ENCODE measurements at regions not wholly inside any gene's neighbourhood (a gene's known extent, or its start where the extent isn't known, plus 50 kb on each side); places are given as distances from the start of the nearest gene placed in this dataset.
"Not testable (repeated sequence)": the region's sequence is repeated elsewhere in the genome, so short reads cannot be mapped to it uniquely, and the experiment has no call there.

DNA sequence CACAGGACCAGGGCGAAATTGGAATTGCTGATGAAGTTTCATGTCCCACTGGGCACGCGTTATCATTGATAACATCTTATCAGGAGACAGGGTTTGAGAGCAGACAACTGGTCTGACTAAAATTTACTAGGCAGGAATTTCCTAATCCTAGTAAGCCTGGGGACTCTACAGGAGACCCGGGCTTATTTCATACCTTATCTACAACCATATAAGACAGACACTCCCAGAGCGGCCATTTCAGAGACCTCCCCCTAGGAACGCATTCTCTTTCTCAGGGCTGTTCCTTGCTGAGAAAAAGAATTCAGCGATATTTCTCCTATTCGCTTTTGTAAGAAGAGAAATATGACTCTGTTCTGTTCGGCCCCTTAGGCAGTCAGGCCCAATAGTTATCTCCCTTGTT is 193.7 kb upstream of the DTNA start:
- intact Hi-C loops (cut with micrococcal nuclease; ENCODE audit: unreplicated experiment); H3K9me3 ChIP-seq (ENCODE audit: low read length); H3K4me3 ChIP-seq (replicated peaks in 1 of 3; ENCODE audit: insufficient read depth in 1 of 3, low read depth in 2 of 3, low read length in 3 of 3); POLR2A ChIA-PET; H3K79me2 ChIP-seq (ENCODE audit: insufficient read depth, low read length); DNase-seq (ENCODE audit: low spot score); BruUV-seq (replicated peaks); H4K20me1 ChIP-seq (ENCODE audit: insufficient read depth, low read length); H3K27me3 ChIP-seq (ENCODE audit: control insufficient read depth in 1 of 2, insufficient read depth in 2 of 2, low read length in 2 of 2); H3K9ac ChIP-seq (ENCODE audit: insufficient read depth, low read depth, low read length); H3K27ac ChIP-seq (ENCODE audit: extremely low read length, insufficient read depth, low read length); CTCF ChIA-PET (ENCODE audit: low intra/inter-chr PET ratio, low total read pairs); H3K4me1 ChIP-seq (ENCODE audit: insufficient read depth, low read length); H2AFZ ChIP-seq (ENCODE audit: low read length); H3K4me2 ChIP-seq (ENCODE audit: low read depth, low read length); FAIRE-seq; H3K36me3 ChIP-seq (replicated peaks in 1 of 2; ENCODE audit: control insufficient read depth in 1 of 2, insufficient read depth in 2 of 2, low read length in 2 of 2); in situ Hi-C loops (cut with HindIII; ENCODE audit: extremely low pct_ligation_motif_present, low pct_unique_long_range_greater_than_20kb); ATAC-seq: not testable (repeated sequence)
- WGBS (ENCODE audit: low lambda C conversion rate): 79% methylated on average over 9 of the region's 9 CpGs

DNA sequence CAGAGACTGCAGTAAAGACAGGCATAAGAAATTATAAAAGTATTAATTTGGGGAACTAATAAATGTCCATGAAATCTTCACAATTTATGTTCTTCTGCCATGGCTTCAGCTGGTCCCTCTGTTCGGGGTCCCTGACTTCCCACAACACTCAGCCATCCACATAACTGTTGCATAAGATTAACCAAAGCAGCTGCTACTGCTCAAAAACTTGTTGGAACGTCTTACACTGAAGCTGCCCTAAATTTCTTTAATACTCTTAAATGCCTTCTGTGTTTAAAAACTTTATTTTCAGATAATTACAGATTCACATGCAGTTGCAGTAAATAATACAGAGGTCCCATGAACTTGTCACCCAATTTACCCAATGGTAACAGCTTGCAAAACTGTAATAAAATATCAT is 193.1 kb upstream of the DTNA start:
- H4K20me1 ChIP-seq (ENCODE audit: insufficient read depth, low read length); H3K4me2 ChIP-seq (ENCODE audit: low read depth, low read length); H3K9me3 ChIP-seq (ENCODE audit: low read length); H3K27ac ChIP-seq (ENCODE audit: extremely low read length, insufficient read depth, low read length); BruUV-seq (replicated peaks); H3K79me2 ChIP-seq (ENCODE audit: insufficient read depth, low read length); H2AFZ ChIP-seq (ENCODE audit: low read length); DNase-seq (ENCODE audit: low spot score); H3K27me3 ChIP-seq (ENCODE audit: control insufficient read depth in 1 of 2, insufficient read depth in 2 of 2, low read length in 2 of 2); FAIRE-seq; H3K36me3 ChIP-seq (replicated peaks in 1 of 2; ENCODE audit: control insufficient read depth in 1 of 2, insufficient read depth in 2 of 2, low read length in 2 of 2); POLR2A ChIA-PET; intact Hi-C loops (cut with micrococcal nuclease; ENCODE audit: unreplicated experiment); H3K9ac ChIP-seq (ENCODE audit: insufficient read depth, low read depth, low read length); H3K4me1 ChIP-seq (ENCODE audit: insufficient read depth, low read length); ATAC-seq; H3K4me3 ChIP-seq (replicated peaks in 1 of 3; ENCODE audit: insufficient read depth in 1 of 3, low read depth in 2 of 3, low read length in 3 of 3); CTCF ChIA-PET (ENCODE audit: low intra/inter-chr PET ratio, low total read pairs); in situ Hi-C loops (cut with HindIII; ENCODE audit: extremely low pct_ligation_motif_present, low pct_unique_long_range_greater_than_20kb): not testable (repeated sequence)
- 82% methylated on average over 2 of the region's 2 CpGs for WGBS (ENCODE audit: low lambda C conversion rate)

DNA sequence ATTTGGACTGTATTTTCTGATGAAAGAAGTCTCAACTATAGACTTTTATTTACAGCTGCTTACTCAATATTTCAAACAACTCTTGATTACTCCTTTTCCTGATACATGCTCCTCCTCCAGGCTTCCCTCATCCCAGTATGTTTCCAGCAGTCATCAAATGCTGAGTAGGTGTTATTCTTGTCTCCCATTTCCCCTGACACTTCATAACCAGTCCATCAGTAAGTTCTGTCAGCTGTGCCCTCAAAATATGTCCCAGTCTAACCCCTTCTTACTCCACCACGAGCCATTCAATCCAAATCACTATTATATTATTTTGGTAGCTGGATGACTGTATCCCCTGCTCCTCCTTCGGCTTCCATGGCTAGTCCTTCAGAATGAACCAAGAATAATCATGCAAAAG is 189.1 kb upstream of the DTNA start:
- no peak overlapping the region for H2AFZ ChIP-seq (ENCODE audit: low read length)
- CTCF ChIA-PET (ENCODE audit: low intra/inter-chr PET ratio, low total read pairs): no interaction called here
- ATAC-seq: no peak
- in situ Hi-C loops (cut with HindIII; ENCODE audit: extremely low pct_ligation_motif_present, low pct_unique_long_range_greater_than_20kb) (no loop called here), intact Hi-C loops (cut with micrococcal nuclease; ENCODE audit: unreplicated experiment) (no loop called here)
- H4K20me1 ChIP-seq (ENCODE audit: insufficient read depth, low read length): no peaks in the 10 kb centered on the region
- no peak overlapping the region for H3K4me3 ChIP-seq (replicated peaks in 1 of 3; ENCODE audit: insufficient read depth in 1 of 3, low read depth in 2 of 3, low read length in 3 of 3)
- H3K9ac ChIP-seq (ENCODE audit: insufficient read depth, low read depth, low read length): no peak overlapping the region
- POLR2A ChIA-PET: no interaction called here
- BruUV-seq (replicated peaks): no TSS peak
- H3K79me2 ChIP-seq (ENCODE audit: insufficient read depth, low read length): no peaks in the 10 kb centered on the region
- no peak for FAIRE-seq
- no peak for DNase-seq (ENCODE audit: low spot score)
- H3K27me3 ChIP-seq (ENCODE audit: control insufficient read depth in 1 of 2, insufficient read depth in 2 of 2, low read length in 2 of 2): no peaks in the 10 kb centered on the region
- H3K9me3 ChIP-seq (ENCODE audit: low read length): no peaks in the 10 kb centered on the region
- no peak overlapping the region for H3K27ac ChIP-seq (ENCODE audit: extremely low read length, insufficient read depth, low read length)
- WGBS (ENCODE audit: low lambda C conversion rate): 81% methylated on average over 2 of the region's 2 CpGs
- H3K36me3 ChIP-seq (replicated peaks in 1 of 2; ENCODE audit: control insufficient read depth in 1 of 2, insufficient read depth in 2 of 2, low read length in 2 of 2): no peaks in the 10 kb centered on the region
- no peaks in the 10 kb centered on the region for H3K4me1 ChIP-seq (ENCODE audit: insufficient read depth, low read length)
- H3K4me2 ChIP-seq (ENCODE audit: low read depth, low read length): no peak overlapping the region
- TF ChIP-seq NFIB (CRISPR knock-in tag; IDR thresholded peaks at IDR 0.05; ENCODE audit: borderline replicate concordance) (no peak), ZBTB7B (CRISPR knock-in tag; IDR thresholded peaks at IDR 0.05) (no peak), HMG20A (CRISPR knock-in tag; IDR thresholded peaks at IDR 0.05; ENCODE audit: borderline replicate concordance) (no peak), ZBTB7A (CRISPR knock-in tag; IDR thresholded peaks at IDR 0.05) (no peak), TCF7L2 (IDR thresholded peaks at IDR 0.05; ENCODE audit: low read depth, low read length) (no peak), FOSL1 (CRISPR knock-in tag; IDR thresholded peaks at IDR 0.05; ENCODE audit: borderline replicate concordance) (no peak), HNRNPUL1 (IDR thresholded peaks at IDR 0.05; ENCODE audit: low read depth, low read length) (no peak), SIN3A (IDR thresholded peaks at IDR 0.05; ENCODE audit: borderline replicate concordance, low read depth, low read length) (no peak), MAFK (conservative IDR thresholded peaks at IDR 0.05 in 1 of 2, IDR thresholded peaks at IDR 0.05 in 1 of 2; ENCODE audit: low read length in 2 of 2) (peak in 1 of 2 experiments; percentile 32; a peak in 1 of 4 replicates)
- TF ChIP-seq, protein P1, sequence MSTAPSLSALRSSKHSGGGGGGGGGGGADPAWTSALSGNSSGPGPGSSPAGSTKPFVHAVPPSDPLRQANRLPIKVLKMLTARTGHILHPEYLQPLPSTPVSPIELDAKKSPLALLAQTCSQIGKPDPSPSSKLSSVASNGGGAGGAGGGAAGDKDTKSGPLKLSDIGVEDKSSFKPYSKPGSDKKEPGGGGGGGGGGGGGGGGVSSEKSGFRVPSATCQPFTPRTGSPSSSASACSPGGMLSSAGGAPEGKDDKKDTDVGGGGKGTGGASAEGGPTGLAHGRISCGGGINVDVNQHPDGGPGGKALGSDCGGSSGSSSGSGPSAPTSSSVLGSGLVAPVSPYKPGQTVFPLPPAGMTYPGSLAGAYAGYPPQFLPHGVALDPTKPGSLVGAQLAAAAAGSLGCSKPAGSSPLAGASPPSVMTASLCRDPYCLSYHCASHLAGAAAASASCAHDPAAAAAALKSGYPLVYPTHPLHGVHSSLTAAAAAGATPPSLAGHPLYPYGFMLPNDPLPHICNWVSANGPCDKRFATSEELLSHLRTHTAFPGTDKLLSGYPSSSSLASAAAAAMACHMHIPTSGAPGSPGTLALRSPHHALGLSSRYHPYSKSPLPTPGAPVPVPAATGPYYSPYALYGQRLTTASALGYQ (CRISPR knock-in tag; IDR thresholded peaks at IDR 0.05): no peak
- TF ChIP-seq, protein P2, sequence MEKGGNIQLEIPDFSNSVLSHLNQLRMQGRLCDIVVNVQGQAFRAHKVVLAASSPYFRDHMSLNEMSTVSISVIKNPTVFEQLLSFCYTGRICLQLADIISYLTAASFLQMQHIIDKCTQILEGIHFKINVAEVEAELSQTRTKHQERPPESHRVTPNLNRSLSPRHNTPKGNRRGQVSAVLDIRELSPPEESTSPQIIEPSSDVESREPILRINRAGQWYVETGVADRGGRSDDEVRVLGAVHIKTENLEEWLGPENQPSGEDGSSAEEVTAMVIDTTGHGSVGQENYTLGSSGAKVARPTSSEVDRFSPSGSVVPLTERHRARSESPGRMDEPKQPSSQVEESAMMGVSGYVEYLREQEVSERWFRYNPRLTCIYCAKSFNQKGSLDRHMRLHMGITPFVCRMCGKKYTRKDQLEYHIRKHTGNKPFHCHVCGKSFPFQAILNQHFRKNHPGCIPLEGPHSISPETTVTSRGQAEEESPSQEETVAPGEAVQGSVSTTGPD (CRISPR knock-in tag; IDR thresholded peaks at IDR 0.05): no peak
